ENCODE measurements at regions not wholly inside any gene's neighbourhood (a gene's known extent, or its start where the extent isn't known, plus 50 kb on each side); places are given as distances from the start of the nearest gene placed in this dataset.

DNA sequence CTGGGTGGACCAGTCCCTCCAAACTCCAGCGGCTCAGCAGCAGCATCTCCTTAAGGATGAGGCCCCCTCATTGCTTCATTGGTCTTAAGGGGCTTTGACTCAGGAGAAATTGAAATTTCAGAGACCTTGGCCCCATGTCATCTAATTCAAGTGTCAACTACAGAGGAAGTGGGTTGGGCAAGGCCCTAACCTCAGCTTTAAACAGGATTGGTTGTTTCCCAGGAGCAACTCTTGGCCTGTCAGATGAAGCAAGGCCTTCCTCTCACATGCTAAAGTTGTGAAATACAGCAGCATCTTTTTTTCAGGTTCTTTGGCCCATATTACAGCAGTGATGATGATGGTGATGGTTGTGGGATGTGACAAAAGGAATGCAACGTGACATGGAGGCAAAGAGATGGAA is 348.3 kb downstream of the ICE1 start:
- DNase-seq (ENCODE audit: extremely low read depth, low read depth) = no peak
- TF ChIP-seq, protein P1, sequence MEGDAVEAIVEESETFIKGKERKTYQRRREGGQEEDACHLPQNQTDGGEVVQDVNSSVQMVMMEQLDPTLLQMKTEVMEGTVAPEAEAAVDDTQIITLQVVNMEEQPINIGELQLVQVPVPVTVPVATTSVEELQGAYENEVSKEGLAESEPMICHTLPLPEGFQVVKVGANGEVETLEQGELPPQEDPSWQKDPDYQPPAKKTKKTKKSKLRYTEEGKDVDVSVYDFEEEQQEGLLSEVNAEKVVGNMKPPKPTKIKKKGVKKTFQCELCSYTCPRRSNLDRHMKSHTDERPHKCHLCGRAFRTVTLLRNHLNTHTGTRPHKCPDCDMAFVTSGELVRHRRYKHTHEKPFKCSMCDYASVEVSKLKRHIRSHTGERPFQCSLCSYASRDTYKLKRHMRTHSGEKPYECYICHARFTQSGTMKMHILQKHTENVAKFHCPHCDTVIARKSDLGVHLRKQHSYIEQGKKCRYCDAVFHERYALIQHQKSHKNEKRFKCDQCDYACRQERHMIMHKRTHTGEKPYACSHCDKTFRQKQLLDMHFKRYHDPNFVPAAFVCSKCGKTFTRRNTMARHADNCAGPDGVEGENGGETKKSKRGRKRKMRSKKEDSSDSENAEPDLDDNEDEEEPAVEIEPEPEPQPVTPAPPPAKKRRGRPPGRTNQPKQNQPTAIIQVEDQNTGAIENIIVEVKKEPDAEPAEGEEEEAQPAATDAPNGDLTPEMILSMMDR (IDR thresholded peaks at IDR 0.05; ENCODE audit: low read depth, low read length) = no peak

DNA sequence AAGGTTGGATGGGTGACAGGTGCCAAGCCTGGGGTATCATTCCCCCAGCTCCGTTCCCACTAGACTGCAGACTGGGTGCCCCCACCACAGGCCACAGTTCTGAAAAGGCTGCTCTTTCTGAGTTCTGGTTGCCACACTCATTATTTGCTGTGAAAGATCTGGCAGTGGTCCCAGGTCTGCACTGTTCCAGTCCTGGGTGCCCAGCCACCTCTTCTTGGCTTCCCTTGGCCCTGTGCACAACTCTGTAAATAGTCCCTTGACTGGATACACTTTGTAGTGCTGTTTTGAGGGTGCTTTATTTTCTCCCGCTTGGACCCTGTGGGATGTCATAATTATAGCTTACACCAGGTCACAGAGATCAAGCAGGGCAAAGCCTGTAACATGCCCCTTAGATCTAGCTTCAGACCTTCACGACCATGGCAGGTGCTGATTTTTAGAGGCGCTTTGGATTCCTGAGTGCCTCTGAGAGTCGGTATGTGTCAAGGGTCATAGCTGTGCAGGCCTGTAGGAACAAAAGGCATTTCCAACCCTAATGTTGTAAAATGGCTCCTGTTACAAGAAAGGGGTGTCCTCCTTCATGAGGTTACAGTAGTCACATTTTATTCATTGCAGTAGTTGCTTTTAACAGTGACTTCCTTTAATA is 344.9 kb downstream of the ICE1 start:
- TF ChIP-seq, protein P1 (IDR thresholded peaks at IDR 0.05; ENCODE audit: low read depth, low read length) = no peak
- no peak for DNase-seq (ENCODE audit: extremely low read depth, low read depth)

DNA sequence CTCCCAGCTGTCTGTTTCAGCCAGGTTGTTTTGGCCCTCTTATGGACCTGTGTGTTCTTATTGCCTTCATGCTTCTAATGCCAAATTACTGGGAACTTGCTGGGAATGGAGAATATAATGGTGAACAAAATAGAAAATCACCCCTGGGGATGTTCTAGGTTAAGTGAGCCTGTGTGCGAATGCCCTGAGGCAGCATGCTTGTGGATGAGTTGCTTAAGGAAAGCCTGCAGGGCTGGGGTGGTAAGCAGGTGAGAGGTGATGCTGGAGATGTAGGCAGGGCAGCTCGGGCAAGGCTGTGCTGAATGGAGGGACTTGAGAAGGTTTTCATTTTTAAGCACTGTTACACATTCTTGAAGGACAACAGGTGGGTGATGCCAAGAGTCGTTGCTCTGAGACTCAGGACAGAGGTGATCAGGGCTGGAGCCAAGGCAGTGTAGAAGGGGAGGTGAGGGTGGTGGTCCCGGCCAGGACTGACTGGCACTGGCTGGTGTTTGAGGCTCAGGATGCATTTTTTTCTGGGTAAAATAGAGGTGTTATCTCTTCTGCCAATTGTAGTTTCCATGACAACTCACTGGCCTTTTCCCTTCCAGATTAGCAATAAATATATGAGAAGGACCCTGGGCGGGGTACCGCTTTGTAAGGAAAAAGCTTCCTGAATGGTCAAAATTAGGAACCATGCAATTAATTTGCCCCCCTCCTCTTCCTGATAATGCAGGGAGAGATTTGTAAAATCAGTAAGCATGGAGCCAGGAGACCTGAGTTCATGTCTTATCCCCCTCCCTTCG is 342.8 kb downstream of the ICE1 start:
- TF ChIP-seq, protein P1 (IDR thresholded peaks at IDR 0.05; ENCODE audit: low read depth, low read length) = no peak
- no peak for DNase-seq (ENCODE audit: extremely low read depth, low read depth)

DNA sequence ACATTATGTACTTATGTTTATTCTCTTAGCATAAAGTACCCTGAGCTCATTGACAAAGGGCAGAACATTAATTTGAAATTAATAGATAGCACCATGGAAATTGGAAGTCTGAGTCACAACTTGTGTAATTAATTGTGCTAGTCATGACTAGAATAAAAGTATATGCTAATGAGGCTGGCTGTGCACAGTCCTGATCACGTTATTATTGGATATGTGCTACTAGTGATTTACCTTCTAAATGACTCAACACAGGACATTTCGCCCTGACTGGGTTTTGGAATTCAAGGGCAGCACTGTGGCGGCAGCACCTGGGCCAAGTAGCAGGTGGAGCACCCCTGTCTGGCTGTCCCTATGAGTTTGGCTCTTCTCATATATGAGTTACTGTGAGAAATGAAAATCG is 341.8 kb downstream of the ICE1 start:
- TF ChIP-seq, protein P1 (IDR thresholded peaks at IDR 0.05; ENCODE audit: low read depth, low read length) = no peak
- DNase-seq (ENCODE audit: extremely low read depth, low read depth) = no peak

DNA sequence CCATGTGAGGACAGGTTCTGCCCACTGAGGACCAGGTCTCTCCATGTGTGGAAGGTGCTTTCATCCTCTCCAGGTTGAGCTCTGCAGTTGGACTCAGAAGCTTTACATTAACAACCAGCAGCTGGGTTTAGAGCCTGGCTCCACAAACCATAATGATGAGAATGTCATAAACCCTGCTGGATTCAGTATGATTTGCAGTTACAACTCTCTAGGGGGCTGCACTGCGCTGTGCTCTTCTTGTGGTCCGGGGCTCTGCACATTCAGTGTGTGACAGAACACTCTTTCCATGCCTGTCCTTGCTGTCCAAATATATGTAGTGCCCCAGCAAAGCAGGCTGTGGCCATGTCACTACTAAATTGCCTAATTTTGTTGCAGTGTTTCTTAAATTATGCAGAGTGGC is 334.3 kb downstream of the ICE1 start:
- TF ChIP-seq, protein P1 (IDR thresholded peaks at IDR 0.05; ENCODE audit: low read depth, low read length) = no peak
- DNase-seq (ENCODE audit: extremely low read depth, low read depth) = no peak

DNA sequence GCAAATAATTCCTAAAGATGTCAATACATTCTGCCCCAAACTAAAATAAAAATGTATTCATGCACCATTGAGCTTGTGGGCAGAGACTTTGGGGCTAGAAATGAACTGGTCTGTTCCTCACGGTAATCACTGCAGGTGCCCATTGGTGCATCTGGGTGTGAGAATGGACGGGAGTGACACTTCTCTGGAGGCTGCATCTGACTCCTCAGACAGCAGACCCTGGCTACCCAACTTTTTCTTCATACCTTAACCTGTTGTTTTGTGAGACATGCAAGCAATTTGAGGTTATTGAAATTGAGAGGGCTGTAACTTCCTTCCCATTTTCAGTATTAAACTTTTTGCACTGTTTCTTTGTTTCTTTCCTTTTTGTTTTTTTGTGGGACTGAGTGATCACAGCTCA is 333.4 kb downstream of the ICE1 start:
- TF ChIP-seq, protein P1 (IDR thresholded peaks at IDR 0.05; ENCODE audit: low read depth, low read length) = no peak
- no peak for DNase-seq (ENCODE audit: extremely low read depth, low read depth)

DNA sequence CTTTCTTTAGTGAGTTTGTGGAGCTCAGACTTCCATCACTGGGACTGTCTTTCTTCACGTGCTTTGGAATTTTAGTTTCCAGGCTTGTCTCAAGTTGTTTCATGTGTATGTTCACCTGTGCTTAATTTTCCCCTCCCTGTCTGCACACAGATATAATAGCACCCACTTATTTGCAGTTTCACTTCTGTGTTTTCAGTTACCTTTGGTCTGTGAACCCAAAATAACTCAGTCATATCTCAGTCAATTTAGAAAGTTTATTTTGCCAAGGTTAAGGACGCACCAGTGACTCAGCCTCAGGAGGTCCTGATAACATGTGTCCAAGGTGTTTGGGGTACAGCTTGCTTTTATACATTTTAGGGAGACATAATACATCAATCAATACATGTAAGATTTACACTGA is 330.4 kb downstream of the ICE1 start:
- TF ChIP-seq, protein P1 (IDR thresholded peaks at IDR 0.05; ENCODE audit: low read depth, low read length) = no peak
- DNase-seq (ENCODE audit: extremely low read depth, low read depth) = no peak
